Fibroblast of skin of back (primary cell): ENCODE measurements at regions not wholly inside any gene's neighbourhood (a gene's known extent, or its start where the extent isn't known, plus 50 kb on each side); places are given as distances from the start of the nearest gene placed in this dataset.
"Not testable (repeated sequence)": the region's sequence is repeated elsewhere in the genome, so short reads cannot be mapped to it uniquely, and the experiment has no call there.

ENCODE experiments used
- DNase-seq: peaks from one replicate; pipeline ENCODE4 v3.0.0-alpha.2; 2013

GRCh38 chr1:89436856-89437255 is 73.0 kb downstream of the GBP6 start:
- no peak for DNase-seq

- DNase-seq: not testable (repeated sequence)
Measured at GRCh38 chr1:89438301-89438700, 74.4 kb downstream of the GBP6 start.

DNA sequence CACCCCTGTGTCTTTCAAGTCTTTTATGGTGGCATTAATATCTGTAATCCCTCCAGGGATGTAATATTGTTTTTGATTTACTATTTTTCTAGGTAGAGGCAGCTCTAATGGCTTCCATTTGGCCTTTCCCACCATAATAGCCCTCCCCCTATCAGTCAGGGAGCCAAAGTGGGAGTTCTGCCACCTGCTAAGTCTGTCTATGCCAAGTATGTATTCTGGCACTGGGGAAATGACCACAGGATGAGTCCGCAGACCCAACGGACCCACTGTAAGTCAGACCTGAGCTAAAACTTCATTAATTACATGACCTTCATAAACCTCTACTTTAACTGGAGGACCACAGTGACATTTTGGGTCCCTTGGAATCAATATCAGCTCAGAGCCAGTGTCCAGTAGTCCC is 77.1 kb downstream of the GBP6 start:
- no peak for DNase-seq

- DNase-seq: no peak
Measured at GRCh38 chr1:89444791-89445190, 79.8 kb upstream of the LRRC8B start.

DNA sequence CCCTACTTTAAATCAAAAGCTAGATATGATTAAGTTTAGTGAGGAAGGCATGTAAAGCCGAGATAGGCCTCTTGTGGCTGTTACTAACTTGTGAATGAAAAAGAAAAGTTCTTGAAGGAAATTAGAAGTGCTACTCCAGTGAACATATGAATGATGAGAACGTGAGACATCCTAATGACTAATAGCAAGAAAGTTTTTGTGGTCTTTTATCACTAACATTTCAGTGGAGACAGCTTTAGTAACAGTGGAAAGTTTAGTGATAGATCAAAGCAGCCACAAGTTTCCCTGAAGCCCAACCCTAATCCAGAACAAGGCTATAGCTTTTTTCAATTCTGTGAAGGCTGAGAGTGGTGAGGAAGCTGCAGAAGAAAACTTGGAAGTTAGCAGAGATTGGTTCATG is 73.6 kb upstream of the LRRC8B start:
- peak; percentile 50 for DNase-seq

- no peak for DNase-seq
Measured at GRCh38 chr1:89453123-89453972, 71.3 kb upstream of the LRRC8B start.

DNA sequence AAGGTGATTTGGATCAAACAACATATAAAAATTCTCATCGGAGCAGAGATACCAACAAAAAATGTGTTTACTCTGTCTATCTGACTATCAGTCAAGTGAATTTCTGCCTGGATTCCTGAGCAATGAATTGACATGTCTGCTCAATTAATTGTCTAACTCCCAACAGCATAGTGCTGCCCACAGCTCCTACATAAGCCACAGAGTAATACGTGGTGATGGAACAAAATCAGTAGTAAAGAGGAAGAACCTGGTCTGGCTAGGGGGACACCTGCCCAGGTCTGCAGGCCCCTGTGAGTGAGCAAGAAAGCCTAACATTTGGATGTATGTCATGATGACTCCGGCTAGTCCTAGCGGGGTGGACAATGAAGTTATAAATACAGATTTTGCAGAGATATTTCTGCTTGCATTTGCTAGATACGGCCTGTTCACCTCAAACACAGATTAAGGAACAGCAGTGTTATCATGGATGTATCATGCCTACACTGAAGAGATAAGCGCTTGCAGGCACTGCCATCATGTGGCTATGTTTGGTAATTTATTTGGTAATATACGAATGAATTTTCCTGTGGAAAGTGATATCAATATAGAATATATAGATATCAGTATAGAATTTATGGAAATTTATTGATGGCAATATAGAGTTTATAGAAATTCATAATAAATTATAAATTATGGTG is 69.6 kb upstream of the LRRC8B start:
- DNase-seq: peak; percentile 48

- DNase-seq: no peak
Measured at GRCh38 chr1:89457046-89457445, 67.6 kb upstream of the LRRC8B start.

GRCh38 chr1:89459081-89459480 is 65.5 kb upstream of the LRRC8B start:
- no peak for DNase-seq

DNA sequence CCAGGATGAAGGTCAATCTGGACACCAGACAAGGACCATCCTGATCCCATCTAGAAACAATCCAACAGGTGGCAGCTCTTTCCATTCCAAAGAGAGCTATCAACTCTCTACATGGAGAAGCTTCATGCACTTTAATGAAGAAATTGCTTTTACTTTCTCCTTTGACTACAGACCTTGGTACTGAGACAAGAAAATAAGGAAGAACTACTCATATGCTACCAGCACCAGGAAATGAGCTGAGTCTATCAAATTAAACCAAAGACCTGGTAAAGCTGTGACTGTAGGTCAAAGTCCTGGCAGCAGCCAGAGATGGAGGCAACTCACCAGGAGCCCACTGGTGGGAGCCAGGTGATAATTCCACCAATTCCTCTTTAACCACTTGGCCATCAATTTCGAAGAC is 64.3 kb upstream of the LRRC8B start:
- DNase-seq: no peak

GRCh38 chr1:89462250-89462649 is 62.4 kb upstream of the LRRC8B start:
- no peak for DNase-seq

DNA sequence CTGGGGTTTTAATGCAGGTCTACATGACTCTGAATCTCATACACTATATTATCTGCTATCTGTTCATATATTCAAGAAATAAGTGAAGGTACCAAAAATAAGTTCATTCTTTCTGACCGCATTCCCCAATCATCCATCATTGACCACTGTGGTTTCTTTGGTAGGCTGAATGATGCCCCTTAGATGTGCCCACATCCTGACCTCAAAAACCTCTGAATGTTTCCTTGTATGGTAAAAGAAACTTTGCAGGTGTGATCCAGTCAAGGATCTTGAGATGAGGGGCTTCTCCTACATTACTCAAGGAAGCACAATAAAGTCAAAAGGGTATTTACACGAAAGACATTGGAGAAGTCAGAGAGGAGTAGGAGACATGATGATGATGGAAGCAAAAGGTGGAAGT is 60.6 kb upstream of the LRRC8B start:
- no peak for DNase-seq

DNA sequence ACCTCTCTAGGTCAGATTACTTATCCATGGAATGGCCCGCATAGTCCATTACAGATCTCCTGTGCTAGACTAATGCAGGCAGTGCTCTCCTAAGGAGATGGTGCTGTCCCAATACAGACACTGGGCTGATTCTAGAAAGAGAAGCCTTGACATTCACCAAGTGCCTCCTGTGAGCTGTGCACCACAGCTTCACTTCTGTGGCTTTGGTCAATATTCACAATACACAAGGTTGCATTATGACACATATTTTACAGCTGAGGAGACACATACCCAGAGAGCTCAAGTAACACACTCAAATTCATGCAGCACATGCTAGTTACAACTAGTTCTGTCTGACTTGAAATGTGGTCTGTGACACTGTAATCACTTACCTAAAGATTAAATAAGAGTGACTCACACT is 59.4 kb upstream of the LRRC8B start:
- no peak for DNase-seq

DNA sequence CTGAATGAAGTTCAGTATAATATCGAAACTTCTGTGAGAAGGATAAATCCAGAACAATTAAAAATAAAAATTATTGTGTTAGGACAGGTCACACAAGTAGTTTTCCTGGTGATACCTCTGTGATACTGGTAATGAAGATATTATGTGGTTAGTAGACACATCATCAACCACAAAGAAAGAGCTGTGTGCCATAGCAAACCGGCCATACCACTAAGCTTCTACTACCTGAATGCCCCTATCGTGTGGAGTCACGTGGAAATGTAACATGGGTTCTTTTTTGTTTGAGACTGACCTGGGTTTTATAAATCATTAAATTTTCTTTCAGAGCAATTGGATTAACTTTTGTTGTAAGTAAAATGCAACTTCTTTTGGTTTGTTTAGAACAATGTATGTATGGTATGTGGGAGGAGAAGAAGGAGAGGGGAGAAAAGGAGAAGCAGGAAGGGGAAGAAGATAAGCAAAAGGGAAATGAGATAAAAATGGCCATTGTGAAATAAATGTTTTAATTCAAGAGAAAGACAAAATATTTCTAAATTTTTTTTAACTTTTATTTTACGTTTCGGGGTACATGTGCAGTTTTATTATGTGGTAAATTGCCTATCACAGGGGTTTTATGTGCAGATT is 58.2 kb upstream of the LRRC8B start:
- no peak for DNase-seq

DNA sequence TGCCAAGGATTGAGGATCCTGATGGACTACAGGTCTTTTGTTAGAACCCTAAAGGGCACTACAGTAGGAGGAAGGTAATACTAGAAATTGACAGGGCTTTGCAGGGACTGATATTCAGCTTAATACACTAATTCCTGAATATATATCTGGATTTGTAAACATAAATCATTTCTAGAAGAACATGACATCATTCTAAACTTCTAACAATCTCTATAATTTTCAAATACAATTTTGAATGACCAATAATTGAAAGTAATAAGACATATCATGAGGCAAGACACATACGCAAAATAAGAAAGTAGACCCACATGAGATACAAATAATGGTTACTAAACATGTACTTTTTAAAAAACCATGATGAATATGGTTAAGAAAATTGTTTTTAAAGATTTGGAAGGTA is 52.4 kb upstream of the LRRC8B start:
- DNase-seq: no peak

GRCh38 chr1:89472886-89473417 is 51.7 kb upstream of the LRRC8B start:
- DNase-seq: no peak
